ENCODE measurements at regions not wholly inside any gene's neighbourhood (a gene's known extent, or its start where the extent isn't known, plus 50 kb on each side); places are given as distances from the start of the nearest gene placed in this dataset.

DNA sequence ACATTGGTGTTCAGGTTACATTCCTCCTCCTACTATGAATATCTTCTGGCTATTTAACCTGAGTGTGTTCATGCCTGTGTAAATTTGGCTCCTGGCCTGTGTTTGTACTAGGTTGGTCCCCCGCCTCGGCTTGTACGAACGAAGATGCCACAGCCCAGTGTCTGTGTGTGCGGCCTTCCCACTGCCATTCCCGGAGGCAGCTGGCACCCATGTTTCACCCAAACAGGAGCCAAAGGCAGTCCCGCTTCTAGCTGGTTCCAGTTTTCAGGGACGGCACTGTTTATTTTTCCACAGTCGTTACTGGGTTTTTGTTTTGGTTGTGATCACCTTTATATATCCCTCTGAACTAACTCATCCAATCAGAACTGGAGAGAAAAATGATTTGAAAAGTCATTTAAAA is 102.5 kb upstream of the ZNF536 start:
- Histone ChIP-seq H3K4me2 (ENCODE audit: low read length) (no peak overlapping the region), H3K79me2 (ENCODE audit: insufficient read depth, low read length) (no peaks in the 10 kb centered on the region), H3K4me1 (ENCODE audit: insufficient read depth, low read length, severe bottlenecking) (no peaks in the 10 kb centered on the region), H3K9ac (ENCODE audit: low read length) (no peak overlapping the region), H4K20me1 (ENCODE audit: insufficient read depth, low read length) (no peaks in the 10 kb centered on the region), H3K4me3 (ENCODE audit: low read depth, low read length, poor library complexity, severe bottlenecking) (no peak overlapping the region), H3K9me3 (ENCODE audit: low read length) (no peaks in the 10 kb centered on the region), H2AFZ (ENCODE audit: low read length) (no peak overlapping the region), H3F3A (ENCODE audit: insufficient read depth, low read length) (no peaks in the 10 kb centered on the region), H3K9me2 (ENCODE audit: low read depth, low read length) (no peaks in the 10 kb centered on the region), H3K27ac (ENCODE audit: low read depth, low read length, poor library complexity, severe bottlenecking) (no peak overlapping the region), H3K27me3 (ENCODE audit: insufficient read depth, low read length) (no peaks in the 10 kb centered on the region), H3K36me3 (ENCODE audit: insufficient read depth, low read length) (no peaks in the 10 kb centered on the region)
- TF ChIP-seq, protein P1, sequence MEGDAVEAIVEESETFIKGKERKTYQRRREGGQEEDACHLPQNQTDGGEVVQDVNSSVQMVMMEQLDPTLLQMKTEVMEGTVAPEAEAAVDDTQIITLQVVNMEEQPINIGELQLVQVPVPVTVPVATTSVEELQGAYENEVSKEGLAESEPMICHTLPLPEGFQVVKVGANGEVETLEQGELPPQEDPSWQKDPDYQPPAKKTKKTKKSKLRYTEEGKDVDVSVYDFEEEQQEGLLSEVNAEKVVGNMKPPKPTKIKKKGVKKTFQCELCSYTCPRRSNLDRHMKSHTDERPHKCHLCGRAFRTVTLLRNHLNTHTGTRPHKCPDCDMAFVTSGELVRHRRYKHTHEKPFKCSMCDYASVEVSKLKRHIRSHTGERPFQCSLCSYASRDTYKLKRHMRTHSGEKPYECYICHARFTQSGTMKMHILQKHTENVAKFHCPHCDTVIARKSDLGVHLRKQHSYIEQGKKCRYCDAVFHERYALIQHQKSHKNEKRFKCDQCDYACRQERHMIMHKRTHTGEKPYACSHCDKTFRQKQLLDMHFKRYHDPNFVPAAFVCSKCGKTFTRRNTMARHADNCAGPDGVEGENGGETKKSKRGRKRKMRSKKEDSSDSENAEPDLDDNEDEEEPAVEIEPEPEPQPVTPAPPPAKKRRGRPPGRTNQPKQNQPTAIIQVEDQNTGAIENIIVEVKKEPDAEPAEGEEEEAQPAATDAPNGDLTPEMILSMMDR (IDR thresholded peaks at IDR 0.05; ENCODE audit: low read length), result no peak
- no peak for TF ChIP-seq EZH2 (IDR thresholded peaks at IDR 0.05; ENCODE audit: borderline replicate concordance, low read length)

DNA sequence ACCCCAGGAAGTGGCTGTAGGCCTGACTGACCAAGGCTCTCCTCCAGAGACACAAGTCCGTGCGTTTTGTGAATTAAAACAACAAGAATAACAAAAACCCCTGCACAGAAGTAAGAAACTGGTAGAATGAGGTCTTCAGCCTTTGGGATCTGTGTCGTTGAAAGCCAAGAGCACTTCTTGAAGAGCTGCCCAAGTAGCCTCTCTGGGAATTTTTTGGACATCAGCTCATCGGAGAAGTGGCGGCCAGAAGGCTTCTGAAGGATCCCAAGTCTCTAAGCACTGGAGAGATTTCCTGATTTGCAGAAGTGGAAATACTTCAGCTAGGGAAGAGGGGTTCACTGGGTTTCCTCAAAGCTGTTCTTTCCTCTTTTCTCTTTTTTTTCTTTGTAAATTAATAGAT is 100.4 kb upstream of the ZNF536 start:
- Histone ChIP-seq H3K27me3 (ENCODE audit: insufficient read depth, low read length) (no peaks in the 10 kb centered on the region), H3K9ac (ENCODE audit: low read length) (no peak overlapping the region), H3K4me1 (ENCODE audit: insufficient read depth, low read length, severe bottlenecking) (no peaks in the 10 kb centered on the region)

DNA sequence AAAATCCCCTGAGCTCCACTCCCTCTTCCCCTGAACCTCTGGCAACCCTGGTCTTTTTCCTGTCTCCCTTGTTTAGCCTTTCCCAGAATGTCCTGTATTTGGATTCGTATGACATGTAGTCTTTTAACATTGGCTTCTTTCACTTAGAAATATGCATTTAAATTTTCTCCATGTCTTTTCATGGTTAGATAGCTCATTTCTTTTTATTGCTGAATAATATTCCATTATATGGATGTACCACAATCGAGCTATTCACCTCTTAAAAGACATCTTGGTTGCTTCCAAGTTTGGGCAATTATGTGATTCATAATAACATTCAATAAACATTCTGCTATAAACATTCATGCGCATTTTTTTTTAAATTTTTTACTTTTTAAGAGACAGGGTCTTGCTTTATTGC is 99.6 kb upstream of the ZNF536 start:
- no peak overlapping the region for H3K4me2 ChIP-seq (ENCODE audit: low read length)
- H3K4me3 ChIP-seq (ENCODE audit: low read depth, low read length, poor library complexity, severe bottlenecking), result no peak overlapping the region
- no peaks in the 10 kb centered on the region for H3K9me3 ChIP-seq (ENCODE audit: low read length)
- no peaks in the 10 kb centered on the region for H4K20me1 ChIP-seq (ENCODE audit: insufficient read depth, low read length)
- H3F3A ChIP-seq (ENCODE audit: insufficient read depth, low read length), result no peaks in the 10 kb centered on the region
- no peak overlapping the region for H3K9ac ChIP-seq (ENCODE audit: low read length)
- H3K27ac ChIP-seq (ENCODE audit: low read depth, low read length, poor library complexity, severe bottlenecking), result no peak overlapping the region
- H3K36me3 ChIP-seq (ENCODE audit: insufficient read depth, low read length), result no peaks in the 10 kb centered on the region
- no peak for TF ChIP-seq EZH2 (IDR thresholded peaks at IDR 0.05; ENCODE audit: borderline replicate concordance, low read length)
- TF ChIP-seq, protein P1 (IDR thresholded peaks at IDR 0.05; ENCODE audit: low read length), result no peak
- no peak overlapping the region for H2AFZ ChIP-seq (ENCODE audit: low read length)
- H3K9me2 ChIP-seq (ENCODE audit: low read depth, low read length), result no peaks in the 10 kb centered on the region
- H3K4me1 ChIP-seq (ENCODE audit: insufficient read depth, low read length, severe bottlenecking), result no peaks in the 10 kb centered on the region
- no peaks in the 10 kb centered on the region for H3K27me3 ChIP-seq (ENCODE audit: insufficient read depth, low read length)
- H3K79me2 ChIP-seq (ENCODE audit: insufficient read depth, low read length), result no peaks in the 10 kb centered on the region

More for the DNA sequence above, 100.4 kb upstream of the ZNF536 start:
- Histone ChIP-seq H4K20me1 (ENCODE audit: insufficient read depth, low read length) (no peaks in the 10 kb centered on the region), H3K27ac (ENCODE audit: low read depth, low read length, poor library complexity, severe bottlenecking) (no peak overlapping the region), H3K4me3 (ENCODE audit: low read depth, low read length, poor library complexity, severe bottlenecking) (no peak overlapping the region), H3K79me2 (ENCODE audit: insufficient read depth, low read length) (no peaks in the 10 kb centered on the region), H3F3A (ENCODE audit: insufficient read depth, low read length) (no peaks in the 10 kb centered on the region), H3K36me3 (ENCODE audit: insufficient read depth, low read length) (no peaks in the 10 kb centered on the region), H3K4me2 (ENCODE audit: low read length) (no peak overlapping the region), H2AFZ (ENCODE audit: low read length) (no peak overlapping the region), H3K9me2 (ENCODE audit: low read depth, low read length) (no peaks in the 10 kb centered on the region), H3K9me3 (ENCODE audit: low read length) (no peaks in the 10 kb centered on the region)
- TF ChIP-seq, protein P1 (IDR thresholded peaks at IDR 0.05; ENCODE audit: low read length), result no peak
- TF ChIP-seq EZH2 (IDR thresholded peaks at IDR 0.05; ENCODE audit: borderline replicate concordance, low read length), result no peak
